GM23338 (cell line): ENCODE measurements at regions not wholly inside any gene's neighbourhood (a gene's known extent, or its start where the extent isn't known, plus 50 kb on each side); places are given as distances from the start of the nearest gene placed in this dataset.

ENCODE experiments used
- CREB1 ChIP-seq: fragments of 250-450 bp; sonication (Bioruptor Pico); IDR thresholded peaks from 2 replicates; pipeline ENCODE4 v1.5.0; 2020; ENCODE audit warnings: low read depth, mild to moderate bottlenecking, moderate library complexity
- CTCF ChIP-seq, 2 experiments: fragments of 200-600 bp in 1 of 2; sonication (generic) in 1 of 2; conservative IDR thresholded peaks; 2 replicates each; pipeline versions ENCODE4 v1.5.1 to v1.6.1; 2016 to 2017; ENCODE audit warnings: antibody characterized with exemption in 2 of 2, low read depth in 2 of 2, mild to moderate bottlenecking in 2 of 2, moderate library complexity in 1 of 2
- ETS1 ChIP-seq: IDR thresholded peaks from 2 replicates; pipeline ENCODE4 v1.6.1; 2016; ENCODE audit warnings: antibody characterized with exemption
- EZH2 ChIP-seq: fragments of 200-600 bp; sonication (generic); IDR thresholded peaks from one replicate; pipeline ENCODE4 v1.8.0; 2017; ENCODE audit warnings: antibody characterized with exemption, mild to moderate bottlenecking, low read depth; ENCODE audit not compliant: unreplicated experiment
- EZH2phosphoT487 ChIP-seq: fragments of 200-600 bp; sonication (generic); IDR thresholded peaks from one replicate; pipeline ENCODE4 v1.8.1; 2018; ENCODE audit warnings: antibody characterized with exemption; ENCODE audit not compliant: unreplicated experiment
- JUNB ChIP-seq: IDR thresholded peaks from one replicate; pipeline ENCODE4 v1.6.1; 2016; ENCODE audit warnings: antibody characterized with exemption; ENCODE audit not compliant: unreplicated experiment
- NANOG ChIP-seq: IDR thresholded peaks from 2 replicates; pipeline ENCODE4 v1.6.1; 2016; ENCODE audit warnings: antibody characterized with exemption, borderline replicate concordance
- POLR2AphosphoS5 ChIP-seq: IDR thresholded peaks from 2 replicates; pipeline ENCODE4 v1.6.1; 2016; ENCODE audit warnings: antibody characterized with exemption, low read depth
- REST ChIP-seq: IDR thresholded peaks from one replicate; pipeline ENCODE4 v1.6.1; 2018; ENCODE audit warnings: antibody characterized with exemption; ENCODE audit not compliant: unreplicated experiment
- STAT1 ChIP-seq: IDR thresholded peaks from one replicate; pipeline ENCODE4 v1.6.1; 2016; ENCODE audit warnings: antibody characterized with exemption; ENCODE audit not compliant: unreplicated experiment
- ZNF331 ChIP-seq: fragments of 250-450 bp; sonication (Bioruptor Pico); IDR thresholded peaks from 2 replicates; pipeline ENCODE4 v1.5.0; 2020; ENCODE audit warnings: low read depth, mild to moderate bottlenecking, moderate library complexity
- ZNF462 ChIP-seq: fragments of 250-450 bp; sonication (Bioruptor Pico); IDR thresholded peaks from 2 replicates; pipeline ENCODE4 v1.5.0; 2020; ENCODE audit warnings: mild to moderate bottlenecking, moderate library complexity

GRCh38 chr17:56028837-56029236, 124.4 kb upstream of the ANKFN1 start:
- TF ChIP-seq EZH2 (no peak), POLR2AphosphoS5 (no peak), CTCF (conservative IDR thresholded peaks at IDR 0.05; ENCODE audit: low read depth in 2 of 2) (no peak), JUNB (no peak), STAT1 (no peak), EZH2phosphoT487 (no peak), CREB1 (CRISPR knock-in tag) (no peak), REST (no peak), ZNF462 (CRISPR knock-in tag) (no peak), ZNF331 (CRISPR knock-in tag) (no peak), NANOG (no peak), ETS1 (no peak)
